NB4 (cell line): ENCODE measurements at regions not wholly inside any gene's neighbourhood (a gene's known extent, or its start where the extent isn't known, plus 50 kb on each side); places are given as distances from the start of the nearest gene placed in this dataset.

Experiments
- CTCF ChIP-seq: IDR thresholded peaks from one replicate; pipeline ENCODE4 v1.5.1; 2012; ENCODE audit warnings: low read depth, low read length
- POLR2A ChIP-seq: IDR thresholded peaks from 2 replicates; pipeline ENCODE4 v1.6.1; 2011; ENCODE audit warnings: mild to moderate bottlenecking; ENCODE audit not compliant: insufficient read length; ENCODE audit errors: extremely low read depth

GRCh38 chr2:181308766-181309515, 148.2 kb upstream of the ITGA4 start:
- TF ChIP-seq CTCF (no peak), POLR2A (no peak)
